OCI-LY1 (cell line): ENCODE measurements at regions not wholly inside any gene's neighbourhood (a gene's known extent, or its start where the extent isn't known, plus 50 kb on each side); places are given as distances from the start of the nearest gene placed in this dataset.

Experiments
- EZH2 ChIP-seq: fragments of 200-600 bp; sonication (generic), shearing (Covaris generic); IDR thresholded peaks from 2 replicates; pipeline ENCODE4 v1.8.0; 2017; ENCODE audit warnings: borderline replicate concordance, mixed run types, mild to moderate bottlenecking, antibody characterized with exemption, low read length, moderate library complexity, mixed read lengths
- TF ChIP-seq, protein P1 (sequence below): fragments of 200-600 bp; sonication (generic), shearing (Covaris generic); IDR thresholded peaks from 2 replicates; pipeline ENCODE4 v1.5.1; 2017; ENCODE audit warnings: mild to moderate bottlenecking, antibody characterized with exemption, low read length, moderate library complexity, mixed read lengths

DNA sequence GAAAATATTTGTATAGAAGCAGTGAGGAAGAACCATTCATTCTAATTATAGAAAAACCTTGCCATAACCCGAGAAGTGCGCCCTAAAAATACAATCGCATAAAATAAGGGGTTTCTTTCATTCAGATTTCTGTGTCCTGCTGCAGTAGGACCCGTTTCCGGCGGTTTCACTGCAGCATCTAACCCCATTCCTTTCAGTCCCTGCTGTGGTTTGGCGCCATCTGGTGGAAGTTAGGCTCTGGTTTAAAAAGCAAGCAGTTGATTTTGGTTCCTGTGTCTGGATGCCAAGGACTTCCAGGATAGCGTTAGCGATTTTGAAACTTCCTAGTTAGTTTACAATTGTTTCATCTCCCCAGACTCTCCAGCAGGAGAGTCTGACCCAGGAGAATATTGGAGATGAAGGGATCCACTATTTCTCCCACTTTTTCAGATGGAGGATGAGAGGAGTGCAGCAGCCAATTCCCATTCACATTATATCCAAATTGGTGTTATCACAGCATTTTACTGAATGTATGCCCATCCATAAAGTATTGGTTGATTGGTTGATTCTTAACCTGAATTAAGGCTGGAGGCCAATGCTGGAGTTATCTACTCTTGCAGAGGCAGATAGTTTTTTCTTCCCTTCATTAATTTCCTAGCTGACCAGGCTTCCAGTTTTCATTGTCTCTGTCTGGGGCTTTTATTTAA, 128.8 kb upstream of the CACNA2D1 start:
- TF ChIP-seq, protein P1, sequence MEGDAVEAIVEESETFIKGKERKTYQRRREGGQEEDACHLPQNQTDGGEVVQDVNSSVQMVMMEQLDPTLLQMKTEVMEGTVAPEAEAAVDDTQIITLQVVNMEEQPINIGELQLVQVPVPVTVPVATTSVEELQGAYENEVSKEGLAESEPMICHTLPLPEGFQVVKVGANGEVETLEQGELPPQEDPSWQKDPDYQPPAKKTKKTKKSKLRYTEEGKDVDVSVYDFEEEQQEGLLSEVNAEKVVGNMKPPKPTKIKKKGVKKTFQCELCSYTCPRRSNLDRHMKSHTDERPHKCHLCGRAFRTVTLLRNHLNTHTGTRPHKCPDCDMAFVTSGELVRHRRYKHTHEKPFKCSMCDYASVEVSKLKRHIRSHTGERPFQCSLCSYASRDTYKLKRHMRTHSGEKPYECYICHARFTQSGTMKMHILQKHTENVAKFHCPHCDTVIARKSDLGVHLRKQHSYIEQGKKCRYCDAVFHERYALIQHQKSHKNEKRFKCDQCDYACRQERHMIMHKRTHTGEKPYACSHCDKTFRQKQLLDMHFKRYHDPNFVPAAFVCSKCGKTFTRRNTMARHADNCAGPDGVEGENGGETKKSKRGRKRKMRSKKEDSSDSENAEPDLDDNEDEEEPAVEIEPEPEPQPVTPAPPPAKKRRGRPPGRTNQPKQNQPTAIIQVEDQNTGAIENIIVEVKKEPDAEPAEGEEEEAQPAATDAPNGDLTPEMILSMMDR = peak; percentile 98
- no peak for TF ChIP-seq EZH2
